ENCODE measurements at regions not wholly inside any gene's neighbourhood (a gene's known extent, or its start where the extent isn't known, plus 50 kb on each side); places are given as distances from the start of the nearest gene placed in this dataset.

- ATAC-seq (ENCODE audit: insufficient read depth, low FRiP score), result no peak
These were observed 140.4 kb downstream of the ESM1 start for GRCh38 chr5:54844905-54845566.

GRCh38 chr5:54844266-54844665 is 141.1 kb downstream of the ESM1 start:
- TF ChIP-seq CTCF (IDR thresholded peaks at IDR 0.05; ENCODE audit: control extremely low read depth, extremely low read depth), result no peak
- WGBS, 2 donors, result 76 to 78% methylated on average over 4 of the region's 4 CpGs
- Histone ChIP-seq H3K27me3 (ENCODE audit: control insufficient read depth in 3 of 3, insufficient read depth in 3 of 3, low read length in 2 of 3) (no peaks in the 10 kb centered on the region), H3K9me3 (ENCODE audit: control insufficient read depth in 4 of 4, insufficient read depth in 3 of 4, low read length in 3 of 4) (no peaks in the 10 kb centered on the region), H3K4me3 (no peak overlapping the region), H3K4me1 (ENCODE audit: control insufficient read depth in 5 of 5, insufficient read depth in 5 of 5, low read length in 5 of 5) (peaks cover 0 to 2% (median 0%) of the 10 kb centered on the region in 5 donors), H3K36me3 (ENCODE audit: control insufficient read depth in 4 of 4, insufficient read depth in 4 of 4, low read length in 4 of 4) (no peaks in the 10 kb centered on the region), H3K27ac (ENCODE audit: low read depth in 1 of 2, low read length in 1 of 2) (no peak overlapping the region), H3K9ac (ENCODE audit: insufficient read depth in 1 of 2, low read length in 2 of 2) (no peak overlapping the region)
- DNase-seq (no peak), ATAC-seq (ENCODE audit: insufficient read depth, low FRiP score) (no peak)

More at GRCh38 chr5:54844905-54845566, 140.4 kb downstream of the ESM1 start:
- Histone ChIP-seq H3K9ac (ENCODE audit: insufficient read depth in 1 of 2, low read length in 2 of 2) (no peak overlapping the region), H3K27ac (ENCODE audit: low read depth in 1 of 2, low read length in 1 of 2) (no peak overlapping the region), H3K27me3 (ENCODE audit: control insufficient read depth in 3 of 3, insufficient read depth in 3 of 3, low read length in 2 of 3) (no peaks in the 10 kb centered on the region), H3K9me3 (ENCODE audit: control insufficient read depth in 4 of 4, insufficient read depth in 3 of 4, low read length in 3 of 4) (no peaks in the 10 kb centered on the region), H3K4me1 (ENCODE audit: control insufficient read depth in 5 of 5, insufficient read depth in 5 of 5, low read length in 5 of 5) (peaks cover 0 to 2% (median 0%) of the 10 kb centered on the region in 5 donors), H3K4me3 (no peak overlapping the region), H3K36me3 (ENCODE audit: control insufficient read depth in 4 of 4, insufficient read depth in 4 of 4, low read length in 4 of 4) (no peaks in the 10 kb centered on the region)
- TF ChIP-seq CTCF (IDR thresholded peaks at IDR 0.05; ENCODE audit: control extremely low read depth, extremely low read depth), result peak; percentile 41
- 39 to 43% methylated on average over 6 of the region's 6 CpGs for WGBS, 2 donors
- DNase-seq, result peak in 2 of 3 donors; percentile 73 to 83

- Histone ChIP-seq H3K27ac (ENCODE audit: low read depth in 1 of 2, low read length in 1 of 2) (no peak overlapping the region), H3K4me1 (ENCODE audit: control insufficient read depth in 5 of 5, insufficient read depth in 5 of 5, low read length in 5 of 5) (peaks cover 0 to 2% (median 0%) of the 10 kb centered on the region in 5 donors), H3K9ac (ENCODE audit: insufficient read depth in 1 of 2, low read length in 2 of 2) (no peak overlapping the region), H3K36me3 (ENCODE audit: control insufficient read depth in 4 of 4, insufficient read depth in 4 of 4, low read length in 4 of 4) (no peaks in the 10 kb centered on the region), H3K9me3 (ENCODE audit: control insufficient read depth in 4 of 4, insufficient read depth in 3 of 4, low read length in 3 of 4) (no peaks in the 10 kb centered on the region), H3K4me3 (no peak overlapping the region), H3K27me3 (ENCODE audit: control insufficient read depth in 3 of 3, insufficient read depth in 3 of 3, low read length in 2 of 3) (no peaks in the 10 kb centered on the region)
- no peak for DNase-seq
- no peak for ATAC-seq (ENCODE audit: insufficient read depth, low FRiP score)
- 90 to 96% methylated on average over 1 of the region's 1 CpG for WGBS, 2 donors
- TF ChIP-seq CTCF (IDR thresholded peaks at IDR 0.05; ENCODE audit: control extremely low read depth, extremely low read depth), result no peak
These were observed 143.9 kb downstream of the ESM1 start for GRCh38 chr5:54841481-54841880.

- Histone ChIP-seq H3K27me3 (ENCODE audit: control insufficient read depth in 3 of 3, insufficient read depth in 3 of 3, low read length in 2 of 3) (no peaks in the 10 kb centered on the region), H3K4me3 (no peak overlapping the region), H3K27ac (ENCODE audit: low read depth in 1 of 2, low read length in 1 of 2) (no peak overlapping the region), H3K9ac (ENCODE audit: insufficient read depth in 1 of 2, low read length in 2 of 2) (no peak overlapping the region), H3K36me3 (ENCODE audit: control insufficient read depth in 4 of 4, insufficient read depth in 4 of 4, low read length in 4 of 4) (no peaks in the 10 kb centered on the region), H3K9me3 (ENCODE audit: control insufficient read depth in 4 of 4, insufficient read depth in 3 of 4, low read length in 3 of 4) (no peaks in the 10 kb centered on the region), H3K4me1 (ENCODE audit: control insufficient read depth in 5 of 5, insufficient read depth in 5 of 5, low read length in 5 of 5) (peaks cover 0 to 4% (median 0%) of the 10 kb centered on the region in 5 donors)
- 78 to 91% methylated on average over 1 of the region's 1 CpG for WGBS, 2 donors
- TF ChIP-seq CTCF (IDR thresholded peaks at IDR 0.05; ENCODE audit: control extremely low read depth, extremely low read depth), result no peak
- DNase-seq (no peak), ATAC-seq (ENCODE audit: insufficient read depth, low FRiP score) (no peak)
These were observed 146.6 kb downstream of the ESM1 start for GRCh38 chr5:54838843-54839242.

Data from lung (tissue), 11 donors.